ENCODE measurements at regions not wholly inside any gene's neighbourhood (a gene's known extent, or its start where the extent isn't known, plus 50 kb on each side); places are given as distances from the start of the nearest gene placed in this dataset.

- TF ChIP-seq CTCF (IDR thresholded peaks at IDR 0.05): no peak
Observed at GRCh38 chr6:20314866-20315845, 86.5 kb upstream of the E2F3 start.

- no peak for TF ChIP-seq CTCF (IDR thresholded peaks at IDR 0.05)
Observed at GRCh38 chr6:20317430-20317829, 84.2 kb upstream of the E2F3 start.

- TF ChIP-seq CTCF (IDR thresholded peaks at IDR 0.05): no peak
Observed at GRCh38 chr6:20318851-20319387, 82.8 kb upstream of the E2F3 start.

- no peak for TF ChIP-seq CTCF (IDR thresholded peaks at IDR 0.05)
Observed at GRCh38 chr6:20319520-20320357, 81.9 kb upstream of the E2F3 start.

- no peak for TF ChIP-seq CTCF (IDR thresholded peaks at IDR 0.05)
Observed at GRCh38 chr6:20325641-20326421, 75.8 kb upstream of the E2F3 start.

- no peak for TF ChIP-seq CTCF (IDR thresholded peaks at IDR 0.05)
Observed at GRCh38 chr6:20326422-20326728, 75.3 kb upstream of the E2F3 start.

- TF ChIP-seq CTCF (IDR thresholded peaks at IDR 0.05): no peak
Observed at GRCh38 chr6:20327141-20327540, 74.5 kb upstream of the E2F3 start.

Measured in LNCAP (cell line).